GM18858 (cell line): ENCODE measurements at regions not wholly inside any gene's neighbourhood (a gene's known extent, or its start where the extent isn't known, plus 50 kb on each side); places are given as distances from the start of the nearest gene placed in this dataset.

Experiments used
- ATAC-seq: cut with Tn5 transposase; IDR thresholded peaks from one replicate; pipeline ENCODE4 v1.9.1; 2021; ENCODE audit not compliant: unreplicated experiment

DNA sequence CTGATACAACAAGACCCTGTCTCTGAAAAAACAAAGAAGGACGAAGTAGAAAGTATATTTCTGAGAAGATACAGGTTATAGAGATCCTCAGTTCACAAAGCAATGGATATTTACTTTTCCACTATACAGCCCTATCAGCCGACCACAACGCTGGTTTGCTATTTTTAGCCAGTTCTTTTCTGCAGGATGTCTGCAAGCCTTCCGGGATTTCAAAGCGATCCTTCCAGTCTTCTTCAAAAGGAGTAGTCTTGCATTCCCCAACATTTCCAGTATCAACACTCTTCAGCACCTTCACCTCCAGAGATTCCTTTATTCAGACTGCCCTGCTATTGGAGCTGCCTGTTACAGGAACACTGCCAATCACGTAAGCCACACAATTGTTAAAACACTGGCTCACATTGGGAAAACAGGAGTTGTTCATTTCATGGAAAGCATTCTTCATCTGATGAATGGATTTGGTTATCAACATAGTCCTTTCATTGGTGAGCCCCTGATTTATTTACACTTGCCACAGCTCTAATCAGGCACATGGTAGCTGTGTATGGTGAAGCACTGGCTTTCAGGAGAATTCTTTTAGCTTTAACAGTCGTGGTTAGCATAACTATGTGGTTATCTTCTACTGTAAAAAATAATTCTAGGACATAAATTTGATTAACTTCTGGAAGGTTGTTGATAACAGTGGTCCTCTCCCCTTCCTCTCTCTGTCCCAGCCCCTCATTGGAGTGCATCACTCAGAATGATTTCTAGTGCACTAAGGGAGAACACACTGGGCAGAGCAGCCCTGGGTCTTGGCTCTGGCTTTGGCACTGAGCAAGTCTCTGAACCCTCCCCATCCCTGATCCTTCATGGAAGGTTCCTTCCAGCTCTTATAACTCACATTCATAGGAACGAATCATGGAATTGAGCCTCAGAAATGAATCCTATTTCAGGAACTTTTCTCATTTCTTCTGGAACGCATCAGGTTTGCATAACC lies 109.9 kb upstream of the SORBS2 start:
- ATAC-seq = no peak

GRCh38 chr4:185924458-185925044 lies 112.6 kb upstream of the SORBS2 start:
- ATAC-seq = no peak

DNA sequence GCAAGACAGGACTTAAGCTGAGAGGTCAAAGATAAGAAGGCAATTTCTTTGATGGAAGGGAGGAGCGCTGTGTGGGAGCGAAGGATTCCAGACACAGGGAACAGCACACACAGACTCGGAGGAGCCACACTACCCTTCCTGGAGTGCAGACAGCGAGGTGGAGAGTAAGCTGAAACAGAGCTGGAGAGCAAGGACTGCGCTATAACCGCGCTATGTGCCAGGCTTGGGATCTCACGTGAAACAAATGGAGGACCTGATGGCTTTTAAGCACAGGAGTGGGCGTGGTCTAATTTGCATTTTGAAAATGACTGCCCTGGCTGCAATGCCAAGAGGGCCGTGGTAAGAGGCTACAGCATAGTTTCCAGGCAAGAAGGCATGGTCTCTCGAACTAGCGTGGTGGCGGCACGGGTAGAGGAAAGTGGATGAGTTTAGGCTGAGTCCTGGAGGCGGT lies 113.9 kb upstream of the SORBS2 start:
- ATAC-seq = no peak

DNA sequence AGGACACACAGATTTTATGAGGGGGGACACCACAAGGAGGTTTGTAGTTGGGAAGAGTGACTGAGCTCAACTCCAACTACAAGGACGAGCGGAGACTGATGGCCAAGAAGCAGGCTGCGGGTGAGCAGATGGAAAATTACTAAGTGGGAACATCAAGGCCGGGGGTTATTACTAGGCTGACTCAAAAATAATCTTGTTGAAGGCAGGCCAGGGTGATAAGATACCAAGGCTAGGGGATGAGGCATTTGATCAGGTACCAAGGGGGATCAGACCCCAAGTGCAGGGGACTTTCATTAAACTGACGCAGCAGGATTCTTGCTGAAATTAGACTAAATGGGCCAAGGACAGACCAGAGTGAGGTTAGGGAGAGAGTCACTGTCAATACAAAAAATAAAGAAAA lies 119.4 kb upstream of the SORBS2 start:
- no peak for ATAC-seq

DNA sequence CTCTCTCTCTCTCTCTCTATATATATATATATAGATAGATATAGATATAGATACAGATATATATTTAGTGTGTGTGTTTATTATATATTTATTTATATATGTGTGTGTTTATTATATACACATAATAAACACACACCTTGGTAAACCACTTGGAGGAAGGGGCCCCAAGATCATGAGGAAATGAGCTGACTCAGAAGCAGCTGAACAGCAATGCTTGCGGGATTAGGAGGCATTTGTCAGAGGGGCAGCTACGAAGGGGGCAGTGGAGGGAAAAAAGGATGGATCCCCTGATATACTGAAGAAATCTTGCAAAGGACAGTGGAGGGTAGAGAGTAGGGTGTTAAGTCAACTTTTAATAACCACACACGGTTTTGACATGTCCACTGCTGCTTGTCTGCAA lies 120.0 kb upstream of the SORBS2 start:
- ATAC-seq = no peak

GRCh38 chr4:185932491-185932890 lies 120.5 kb upstream of the SORBS2 start:
- ATAC-seq = no peak

- no peak for ATAC-seq
Observed at GRCh38 chr4:185933078-185933581, 121.1 kb upstream of the SORBS2 start.

- ATAC-seq = no peak
Observed at GRCh38 chr4:185936650-185937376, 124.8 kb upstream of the SORBS2 start.

DNA sequence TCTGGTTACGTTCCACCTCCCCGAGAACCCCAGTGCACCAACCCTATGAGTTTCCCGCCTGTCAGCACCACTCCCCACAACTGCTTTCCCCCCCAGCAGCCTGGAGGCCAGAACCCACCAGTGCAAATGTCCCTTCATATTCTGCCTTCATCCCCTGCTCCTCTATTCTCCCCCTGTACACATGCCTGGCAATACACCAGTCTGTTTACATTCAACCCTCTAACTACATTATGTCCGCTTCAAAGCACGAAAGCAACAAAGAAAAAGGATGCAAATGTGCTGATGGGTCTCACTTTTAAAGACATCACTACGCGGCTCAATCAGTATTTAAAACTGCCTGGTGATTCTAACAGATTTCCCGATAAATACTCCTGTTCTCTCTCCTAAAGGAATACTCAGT lies 126.7 kb upstream of the SORBS2 start:
- no peak for ATAC-seq

DNA sequence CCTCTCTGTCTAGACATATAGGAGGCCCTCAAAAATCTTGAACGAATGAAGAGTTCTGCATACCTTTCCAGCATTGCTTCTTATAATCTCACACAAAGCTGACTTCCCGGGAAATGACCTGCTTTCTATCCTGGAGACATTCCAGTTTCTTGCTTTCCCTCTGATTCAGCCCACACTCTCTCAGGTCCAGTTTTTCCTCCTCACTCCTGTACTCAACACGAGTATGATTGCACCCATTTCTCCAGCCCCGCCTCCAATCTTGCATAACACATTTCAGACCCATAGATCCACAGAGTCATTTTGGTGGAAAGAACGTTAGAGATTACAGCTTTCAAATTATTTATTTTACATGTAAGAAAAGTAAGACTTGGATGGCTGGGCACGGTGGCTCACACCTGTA lies 127.5 kb upstream of the TLR3 start:
- no peak for ATAC-seq

- ATAC-seq = no peak
Observed at GRCh38 chr4:185945252-185945651, 123.7 kb upstream of the TLR3 start.

DNA sequence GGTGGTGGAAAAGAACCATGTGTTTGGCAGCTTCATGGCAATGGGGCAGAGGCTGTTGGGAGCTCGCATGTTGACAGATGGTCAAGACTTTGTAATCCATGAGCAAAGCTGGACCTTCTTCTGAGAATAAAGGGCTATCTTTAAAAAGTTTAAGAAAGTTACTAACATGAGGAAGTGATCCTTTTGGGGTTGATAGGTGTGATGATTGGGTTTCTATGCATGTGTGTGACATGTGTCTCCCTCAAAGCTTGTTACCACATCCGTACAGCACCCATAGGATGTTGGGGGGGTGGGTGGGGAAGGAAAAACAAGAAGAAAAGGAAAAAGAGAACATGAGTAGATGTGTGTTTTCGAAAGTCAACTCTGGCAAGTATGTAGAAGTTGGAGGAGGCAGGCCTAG lies 123.0 kb upstream of the TLR3 start:
- peak; percentile 63 for ATAC-seq

GRCh38 chr4:185950891-185951290 lies 118.1 kb upstream of the TLR3 start:
- ATAC-seq = no peak

GRCh38 chr4:185955151-185955770 lies 113.7 kb upstream of the TLR3 start:
- no peak for ATAC-seq

DNA sequence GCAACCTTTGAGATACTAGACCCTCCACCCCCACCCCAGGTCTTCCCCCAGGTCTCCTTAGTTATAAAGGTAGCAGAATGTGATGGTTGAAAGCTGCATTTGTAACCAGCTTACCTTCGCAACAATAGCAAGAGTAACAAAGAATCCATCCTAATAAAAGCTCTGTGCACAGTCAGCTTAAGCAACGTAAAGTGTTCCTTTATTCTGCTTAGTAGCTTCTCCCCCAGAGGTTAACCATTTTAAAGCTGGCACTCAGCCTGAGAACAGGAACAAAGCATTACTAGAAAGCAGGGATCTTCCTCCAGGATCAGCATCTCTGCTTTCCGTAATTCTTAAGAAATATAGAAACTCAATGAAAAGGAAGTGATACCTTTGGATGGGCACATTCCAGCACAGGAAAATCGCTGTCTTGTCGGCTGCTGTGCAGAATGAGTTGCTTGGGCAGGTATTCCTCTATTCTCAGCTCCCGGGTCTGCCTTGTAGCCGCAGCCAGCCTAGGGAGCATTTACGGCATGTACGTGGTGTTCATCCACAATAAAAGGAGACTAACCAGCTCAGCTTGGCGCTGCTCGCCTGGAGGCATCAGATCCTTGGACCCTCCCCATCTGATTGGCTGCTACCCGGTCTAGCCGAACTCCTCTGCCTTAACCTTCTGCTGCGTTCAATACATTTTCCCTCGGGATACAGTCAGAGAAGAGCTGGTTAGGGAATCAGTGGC lies 113.0 kb upstream of the TLR3 start:
- no peak for ATAC-seq

GRCh38 chr4:185956544-185956940 lies 112.4 kb upstream of the TLR3 start:
- ATAC-seq = no peak

- ATAC-seq = no peak
Observed at GRCh38 chr4:185958094-185958747, 110.7 kb upstream of the TLR3 start.

GRCh38 chr4:185965426-185966384 lies 103.3 kb upstream of the TLR3 start:
- ATAC-seq = no peak

DNA sequence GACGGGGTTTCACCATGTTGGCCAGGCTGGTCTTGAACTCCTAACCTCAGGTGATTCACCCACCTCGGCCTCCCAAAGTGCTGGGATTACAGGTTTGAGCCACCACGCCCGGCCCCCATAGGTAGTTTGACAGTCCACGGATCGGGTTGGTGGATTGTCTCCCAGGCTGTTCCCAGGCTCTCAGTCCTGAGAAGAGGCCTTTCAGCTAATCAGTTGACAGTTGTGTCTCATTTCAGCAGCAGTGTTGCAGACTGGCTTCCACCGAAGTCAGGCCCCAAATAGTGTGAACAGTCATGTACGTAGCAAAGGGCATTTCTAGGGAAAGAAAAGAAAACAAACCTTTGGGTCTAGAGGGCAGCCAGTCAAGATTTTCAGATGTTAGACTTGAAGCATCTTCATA lies 102.4 kb upstream of the TLR3 start:
- no peak for ATAC-seq
